ENCODE measurements at regions not wholly inside any gene's neighbourhood (a gene's known extent, or its start where the extent isn't known, plus 50 kb on each side); places are given as distances from the start of the nearest gene placed in this dataset.

DNA sequence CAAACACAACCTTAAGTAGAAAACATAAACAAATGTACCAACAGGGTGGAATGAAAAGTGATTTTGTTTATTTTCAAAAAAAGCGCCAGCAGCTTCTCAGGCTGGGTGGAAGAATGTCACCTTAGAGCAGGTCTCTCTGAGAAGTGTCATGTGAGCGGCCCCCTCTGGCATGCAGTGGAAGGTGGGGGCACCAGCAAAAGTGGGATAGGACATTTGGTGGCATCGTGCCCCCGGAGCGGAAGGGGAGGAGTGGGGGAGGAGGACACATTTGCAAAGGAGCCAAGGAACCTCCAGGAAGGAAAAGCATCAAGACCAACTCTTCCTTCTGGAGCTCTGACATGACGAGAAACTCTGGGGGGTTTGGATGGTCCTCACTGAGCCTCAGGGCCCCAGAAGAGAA is 635.3 kb downstream of the UQCRFS1 start (continued):
- no peak for TF ChIP-seq ARID4B (CRISPR knock-in tag; IDR thresholded peaks at IDR 0.05; ENCODE audit: borderline replicate concordance)
- TF ChIP-seq, protein P1, sequence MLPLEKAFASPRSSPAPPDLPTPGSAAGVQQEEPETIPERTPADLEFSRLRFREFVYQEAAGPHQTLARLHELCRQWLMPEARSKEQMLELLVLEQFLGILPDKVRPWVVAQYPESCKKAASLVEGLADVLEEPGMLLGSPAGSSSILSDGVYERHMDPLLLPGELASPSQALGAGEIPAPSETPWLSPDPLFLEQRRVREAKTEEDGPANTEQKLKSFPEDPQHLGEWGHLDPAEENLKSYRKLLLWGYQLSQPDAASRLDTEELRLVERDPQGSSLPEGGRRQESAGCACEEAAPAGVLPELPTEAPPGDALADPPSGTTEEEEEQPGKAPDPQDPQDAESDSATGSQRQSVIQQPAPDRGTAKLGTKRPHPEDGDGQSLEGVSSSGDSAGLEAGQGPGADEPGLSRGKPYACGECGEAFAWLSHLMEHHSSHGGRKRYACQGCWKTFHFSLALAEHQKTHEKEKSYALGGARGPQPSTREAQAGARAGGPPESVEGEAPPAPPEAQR (CRISPR knock-in tag; IDR thresholded peaks at IDR 0.05) = no peak
- no peak for TF ChIP-seq ZBTB21 (CRISPR knock-in tag; IDR thresholded peaks at IDR 0.05; ENCODE audit: borderline replicate concordance)
- TF ChIP-seq IRF2 (CRISPR knock-in tag; IDR thresholded peaks at IDR 0.05; ENCODE audit: borderline replicate concordance, low read depth) = no peak
- no peak for TF ChIP-seq GRHL2 (CRISPR knock-in tag; IDR thresholded peaks at IDR 0.05; ENCODE audit: insufficient replicate concordance, severe bottlenecking)
- TF ChIP-seq RELA (CRISPR knock-in tag; IDR thresholded peaks at IDR 0.05; ENCODE audit: borderline replicate concordance) = no peak
- no peak for TF ChIP-seq ZNF219 (CRISPR knock-in tag; IDR thresholded peaks at IDR 0.05; ENCODE audit: borderline replicate concordance)
- no peak for TF ChIP-seq ELF4 (CRISPR knock-in tag; IDR thresholded peaks at IDR 0.05; ENCODE audit: low read depth)
- TF ChIP-seq, protein P2, sequence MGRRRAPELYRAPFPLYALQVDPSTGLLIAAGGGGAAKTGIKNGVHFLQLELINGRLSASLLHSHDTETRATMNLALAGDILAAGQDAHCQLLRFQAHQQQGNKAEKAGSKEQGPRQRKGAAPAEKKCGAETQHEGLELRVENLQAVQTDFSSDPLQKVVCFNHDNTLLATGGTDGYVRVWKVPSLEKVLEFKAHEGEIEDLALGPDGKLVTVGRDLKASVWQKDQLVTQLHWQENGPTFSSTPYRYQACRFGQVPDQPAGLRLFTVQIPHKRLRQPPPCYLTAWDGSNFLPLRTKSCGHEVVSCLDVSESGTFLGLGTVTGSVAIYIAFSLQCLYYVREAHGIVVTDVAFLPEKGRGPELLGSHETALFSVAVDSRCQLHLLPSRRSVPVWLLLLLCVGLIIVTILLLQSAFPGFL (CRISPR knock-in tag; IDR thresholded peaks at IDR 0.05; ENCODE audit: borderline replicate concordance) = no peak
- TF ChIP-seq ATF1 (CRISPR knock-in tag; IDR thresholded peaks at IDR 0.05) = no peak

DNA sequence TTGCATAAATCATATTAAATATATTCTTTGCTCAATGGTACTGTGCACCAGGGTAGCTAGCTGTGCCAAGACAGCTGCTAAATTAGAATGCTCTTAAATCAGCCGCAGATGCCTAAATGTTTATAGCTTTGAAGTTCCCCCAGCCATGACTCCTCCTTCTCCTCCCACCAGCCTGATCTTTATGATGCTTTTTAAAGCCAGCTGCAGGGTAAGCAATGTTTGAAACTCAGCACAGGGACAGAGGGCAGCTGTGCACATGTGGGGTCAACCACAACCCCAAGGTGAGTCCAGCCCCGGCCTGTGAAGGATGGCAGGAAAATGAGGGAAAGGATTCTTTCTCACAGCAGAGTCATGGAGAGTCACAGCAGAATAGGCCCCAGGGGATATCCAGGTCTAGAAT is 635.7 kb downstream of the UQCRFS1 start:
- no peak for DNase-seq (ENCODE audit: low spot score)
- CTCF ChIA-PET = interaction anchor here (0.8 kb wide), 1 partner anchor 57 kb away, joined by 3 read pairs; no protein-coding TSS in a partner anchor
- Mint-ChIP-seq H3K9me3 (peaks cover 4% of the 10 kb centered on the region; the same call in 1 of the 2 replicates), H3K27ac (no peak overlapping the region), H3K36me3 (peaks cover 6% of the 10 kb centered on the region; the same call in 1 of the 2 replicates), H3K4me1 (peaks cover 36% of the 10 kb centered on the region), H3K27me3 (ENCODE audit: low read depth) (no peaks in the 10 kb centered on the region; the same call in 1 of the 2 replicates), H3K4me3 (no peak overlapping the region)
- POLR2A ChIA-PET = no interaction called here
- no peak for ATAC-seq
- TF ChIP-seq GABPB1 (CRISPR knock-in tag; IDR thresholded peaks at IDR 0.05) (no peak), CREB1 (CRISPR knock-in tag; IDR thresholded peaks at IDR 0.05) (no peak), TCF7 (CRISPR knock-in tag; IDR thresholded peaks at IDR 0.05; ENCODE audit: low read depth) (no peak), ATF3 (CRISPR knock-in tag; conservative IDR thresholded peaks at IDR 0.05) (no peak), ZNF263 (CRISPR knock-in tag; IDR thresholded peaks at IDR 0.05; ENCODE audit: low read depth) (no peak)
- TF ChIP-seq, protein P3, sequence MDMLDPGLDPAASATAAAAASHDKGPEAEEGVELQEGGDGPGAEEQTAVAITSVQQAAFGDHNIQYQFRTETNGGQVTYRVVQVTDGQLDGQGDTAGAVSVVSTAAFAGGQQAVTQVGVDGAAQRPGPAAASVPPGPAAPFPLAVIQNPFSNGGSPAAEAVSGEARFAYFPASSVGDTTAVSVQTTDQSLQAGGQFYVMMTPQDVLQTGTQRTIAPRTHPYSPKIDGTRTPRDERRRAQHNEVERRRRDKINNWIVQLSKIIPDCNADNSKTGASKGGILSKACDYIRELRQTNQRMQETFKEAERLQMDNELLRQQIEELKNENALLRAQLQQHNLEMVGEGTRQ (CRISPR knock-in tag; IDR thresholded peaks at IDR 0.05) = no peak
- TF ChIP-seq, protein P4, sequence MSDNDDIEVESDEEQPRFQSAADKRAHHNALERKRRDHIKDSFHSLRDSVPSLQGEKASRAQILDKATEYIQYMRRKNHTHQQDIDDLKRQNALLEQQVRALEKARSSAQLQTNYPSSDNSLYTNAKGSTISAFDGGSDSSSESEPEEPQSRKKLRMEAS (CRISPR knock-in tag; IDR thresholded peaks at IDR 0.05) = no peak
- TF ChIP-seq, protein P5, sequence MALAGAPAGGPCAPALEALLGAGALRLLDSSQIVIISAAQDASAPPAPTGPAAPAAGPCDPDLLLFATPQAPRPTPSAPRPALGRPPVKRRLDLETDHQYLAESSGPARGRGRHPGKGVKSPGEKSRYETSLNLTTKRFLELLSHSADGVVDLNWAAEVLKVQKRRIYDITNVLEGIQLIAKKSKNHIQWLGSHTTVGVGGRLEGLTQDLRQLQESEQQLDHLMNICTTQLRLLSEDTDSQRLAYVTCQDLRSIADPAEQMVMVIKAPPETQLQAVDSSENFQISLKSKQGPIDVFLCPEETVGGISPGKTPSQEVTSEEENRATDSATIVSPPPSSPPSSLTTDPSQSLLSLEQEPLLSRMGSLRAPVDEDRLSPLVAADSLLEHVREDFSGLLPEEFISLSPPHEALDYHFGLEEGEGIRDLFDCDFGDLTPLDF (CRISPR knock-in tag; IDR thresholded peaks at IDR 0.05) = no peak
- TF ChIP-seq, protein P6, sequence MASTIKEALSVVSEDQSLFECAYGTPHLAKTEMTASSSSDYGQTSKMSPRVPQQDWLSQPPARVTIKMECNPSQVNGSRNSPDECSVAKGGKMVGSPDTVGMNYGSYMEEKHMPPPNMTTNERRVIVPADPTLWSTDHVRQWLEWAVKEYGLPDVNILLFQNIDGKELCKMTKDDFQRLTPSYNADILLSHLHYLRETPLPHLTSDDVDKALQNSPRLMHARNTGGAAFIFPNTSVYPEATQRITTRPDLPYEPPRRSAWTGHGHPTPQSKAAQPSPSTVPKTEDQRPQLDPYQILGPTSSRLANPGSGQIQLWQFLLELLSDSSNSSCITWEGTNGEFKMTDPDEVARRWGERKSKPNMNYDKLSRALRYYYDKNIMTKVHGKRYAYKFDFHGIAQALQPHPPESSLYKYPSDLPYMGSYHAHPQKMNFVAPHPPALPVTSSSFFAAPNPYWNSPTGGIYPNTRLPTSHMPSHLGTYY (CRISPR knock-in tag; IDR thresholded peaks at IDR 0.05) = no peak
- TF ChIP-seq, protein P7, sequence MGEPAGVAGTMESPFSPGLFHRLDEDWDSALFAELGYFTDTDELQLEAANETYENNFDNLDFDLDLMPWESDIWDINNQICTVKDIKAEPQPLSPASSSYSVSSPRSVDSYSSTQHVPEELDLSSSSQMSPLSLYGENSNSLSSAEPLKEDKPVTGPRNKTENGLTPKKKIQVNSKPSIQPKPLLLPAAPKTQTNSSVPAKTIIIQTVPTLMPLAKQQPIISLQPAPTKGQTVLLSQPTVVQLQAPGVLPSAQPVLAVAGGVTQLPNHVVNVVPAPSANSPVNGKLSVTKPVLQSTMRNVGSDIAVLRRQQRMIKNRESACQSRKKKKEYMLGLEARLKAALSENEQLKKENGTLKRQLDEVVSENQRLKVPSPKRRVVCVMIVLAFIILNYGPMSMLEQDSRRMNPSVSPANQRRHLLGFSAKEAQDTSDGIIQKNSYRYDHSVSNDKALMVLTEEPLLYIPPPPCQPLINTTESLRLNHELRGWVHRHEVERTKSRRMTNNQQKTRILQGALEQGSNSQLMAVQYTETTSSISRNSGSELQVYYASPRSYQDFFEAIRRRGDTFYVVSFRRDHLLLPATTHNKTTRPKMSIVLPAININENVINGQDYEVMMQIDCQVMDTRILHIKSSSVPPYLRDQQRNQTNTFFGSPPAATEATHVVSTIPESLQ (CRISPR knock-in tag; IDR thresholded peaks at IDR 0.05) = no peak
- TF ChIP-seq, protein P8, sequence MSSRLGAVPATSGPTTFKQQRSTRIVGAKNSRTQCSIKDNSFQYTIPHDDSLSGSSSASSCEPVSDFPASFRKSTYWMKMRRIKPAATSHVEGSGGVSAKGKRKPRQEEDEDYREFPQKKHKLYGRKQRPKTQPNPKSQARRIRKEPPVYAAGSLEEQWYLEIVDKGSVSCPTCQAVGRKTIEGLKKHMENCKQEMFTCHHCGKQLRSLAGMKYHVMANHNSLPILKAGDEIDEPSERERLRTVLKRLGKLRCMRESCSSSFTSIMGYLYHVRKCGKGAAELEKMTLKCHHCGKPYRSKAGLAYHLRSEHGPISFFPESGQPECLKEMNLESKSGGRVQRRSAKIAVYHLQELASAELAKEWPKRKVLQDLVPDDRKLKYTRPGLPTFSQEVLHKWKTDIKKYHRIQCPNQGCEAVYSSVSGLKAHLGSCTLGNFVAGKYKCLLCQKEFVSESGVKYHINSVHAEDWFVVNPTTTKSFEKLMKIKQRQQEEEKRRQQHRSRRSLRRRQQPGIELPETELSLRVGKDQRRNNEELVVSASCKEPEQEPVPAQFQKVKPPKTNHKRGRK (CRISPR knock-in tag; IDR thresholded peaks at IDR 0.05; ENCODE audit: borderline replicate concordance) = no peak

All from WTC11 (cell line).